GM21723 (cell line): ENCODE measurements at regions not wholly inside any gene's neighbourhood (a gene's known extent, or its start where the extent isn't known, plus 50 kb on each side); places are given as distances from the start of the nearest gene placed in this dataset.

Experiments used
- ATAC-seq: cut with Tn5 transposase; IDR thresholded peaks from one replicate; pipeline ENCODE4 v1.9.1; 2021; ENCODE audit warnings: mild to moderate bottlenecking, moderate library complexity; ENCODE audit not compliant: unreplicated experiment

GRCh38 chr5:3004361-3005080 lies 253.0 kb upstream of the IRX2 start:
- no peak for ATAC-seq

- ATAC-seq, result no peak
Measured at GRCh38 chr5:3002230-3002629, 250.8 kb upstream of the IRX2 start.

GRCh38 chr5:3000631-3001030 lies 249.2 kb upstream of the IRX2 start:
- ATAC-seq, result no peak

GRCh38 chr5:2999926-3000325 lies 248.4 kb upstream of the IRX2 start:
- ATAC-seq, result no peak

- no peak for ATAC-seq
Measured at GRCh38 chr5:2998106-2998505, 246.6 kb upstream of the IRX2 start.

- no peak for ATAC-seq
Measured at GRCh38 chr5:2997179-2997578, 245.7 kb upstream of the IRX2 start.

GRCh38 chr5:2996687-2997086 lies 245.2 kb upstream of the IRX2 start:
- ATAC-seq, result no peak

- no peak for ATAC-seq
Measured at GRCh38 chr5:2996248-2996647, 244.8 kb upstream of the IRX2 start.

GRCh38 chr5:2995667-2996066 lies 244.2 kb upstream of the IRX2 start:
- no peak for ATAC-seq

- ATAC-seq, result no peak
Measured at GRCh38 chr5:2995035-2995434, 243.6 kb upstream of the IRX2 start.

GRCh38 chr5:2993771-2994170 lies 242.3 kb upstream of the IRX2 start:
- ATAC-seq, result no peak

- no peak for ATAC-seq
Measured at GRCh38 chr5:2993301-2993700, 241.8 kb upstream of the IRX2 start.

GRCh38 chr5:2992806-2993205 lies 241.3 kb upstream of the IRX2 start:
- no peak for ATAC-seq

- no peak for ATAC-seq
Measured at GRCh38 chr5:2991884-2992283, 240.4 kb upstream of the IRX2 start.

GRCh38 chr5:2989517-2989916 lies 238.0 kb upstream of the IRX2 start:
- ATAC-seq, result no peak

- no peak for ATAC-seq
Measured at GRCh38 chr5:2986301-2986700, 234.8 kb upstream of the IRX2 start.

GRCh38 chr5:2985718-2986117 lies 234.2 kb upstream of the IRX2 start:
- no peak for ATAC-seq

GRCh38 chr5:2983583-2984300 lies 232.3 kb upstream of the IRX2 start:
- ATAC-seq, result no peak

GRCh38 chr5:2981652-2982051 lies 230.2 kb upstream of the IRX2 start:
- ATAC-seq, result no peak

- no peak for ATAC-seq
Measured at GRCh38 chr5:2981035-2981434, 229.6 kb upstream of the IRX2 start.

- no peak for ATAC-seq
Measured at GRCh38 chr5:2960294-2960693, 208.8 kb upstream of the IRX2 start.

- no peak for ATAC-seq
Measured at GRCh38 chr5:2958976-2959375, 207.5 kb upstream of the IRX2 start.

- ATAC-seq, result no peak
Measured at GRCh38 chr5:2948875-2949274, 197.4 kb upstream of the IRX2 start.
